Activated CD4-positive, CD25-positive, alpha-beta regulatory T cell (primary cell): ENCODE measurements at regions not wholly inside any gene's neighbourhood (a gene's known extent, or its start where the extent isn't known, plus 50 kb on each side); places are given as distances from the start of the nearest gene placed in this dataset.
"Not testable (repeated sequence)": the region's sequence is repeated elsewhere in the genome, so short reads cannot be mapped to it uniquely, and the experiment has no call there.

ENCODE experiments used
- DNase-seq, 4 experiments: peaks; one replicate each; lab custom pipeline; 2025; lab: John Stamatoyannopoulos, UW

- no peak for DNase-seq
These were observed 92.3 kb upstream of the CD44 start for GRCh38 chr11:35046681-35047080.

- DNase-seq: peak in 1 of 4 experiments; percentile 9
These were observed 91.8 kb upstream of the CD44 start for GRCh38 chr11:35047179-35047578.

DNA sequence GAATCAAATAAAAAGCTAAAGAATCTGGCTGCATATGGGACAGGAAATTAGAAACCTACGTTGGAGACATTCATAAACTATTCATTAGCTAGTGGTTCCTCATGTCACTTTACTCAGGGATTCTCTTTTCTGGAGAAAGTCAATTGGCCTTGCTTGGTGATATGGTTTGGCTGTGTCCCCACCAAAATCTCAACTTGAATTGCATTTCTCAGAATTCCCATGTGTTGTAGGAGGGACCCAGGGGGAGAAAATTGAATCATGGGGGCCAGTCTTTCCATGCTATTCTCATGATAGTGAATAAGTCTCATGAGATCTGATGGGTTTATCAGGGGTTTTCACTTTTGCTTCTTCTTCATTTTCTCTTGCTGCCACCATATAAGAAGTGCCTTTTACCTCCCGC lies 91.2 kb upstream of the CD44 start:
- DNase-seq: no peak

DNA sequence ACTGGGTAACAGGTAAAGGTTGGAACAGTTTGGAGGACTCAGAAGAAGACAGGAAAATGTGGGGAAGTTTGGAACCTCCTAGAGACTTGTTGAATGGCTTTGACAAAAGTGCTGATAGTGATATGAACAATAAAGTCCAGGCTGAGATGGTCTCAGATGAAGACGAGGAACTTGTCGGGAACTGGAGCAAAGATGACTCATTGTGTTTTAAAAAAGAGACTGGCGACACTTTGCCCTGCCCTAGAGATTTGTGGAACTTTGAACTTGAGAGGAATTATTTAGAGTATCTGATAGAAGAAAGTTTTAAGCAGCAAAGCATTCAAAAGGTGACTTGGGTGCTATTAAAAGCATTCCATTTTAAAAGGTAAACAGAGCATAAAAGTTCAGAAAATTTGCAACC lies 90.6 kb upstream of the CD44 start:
- not testable (repeated sequence) for DNase-seq

DNA sequence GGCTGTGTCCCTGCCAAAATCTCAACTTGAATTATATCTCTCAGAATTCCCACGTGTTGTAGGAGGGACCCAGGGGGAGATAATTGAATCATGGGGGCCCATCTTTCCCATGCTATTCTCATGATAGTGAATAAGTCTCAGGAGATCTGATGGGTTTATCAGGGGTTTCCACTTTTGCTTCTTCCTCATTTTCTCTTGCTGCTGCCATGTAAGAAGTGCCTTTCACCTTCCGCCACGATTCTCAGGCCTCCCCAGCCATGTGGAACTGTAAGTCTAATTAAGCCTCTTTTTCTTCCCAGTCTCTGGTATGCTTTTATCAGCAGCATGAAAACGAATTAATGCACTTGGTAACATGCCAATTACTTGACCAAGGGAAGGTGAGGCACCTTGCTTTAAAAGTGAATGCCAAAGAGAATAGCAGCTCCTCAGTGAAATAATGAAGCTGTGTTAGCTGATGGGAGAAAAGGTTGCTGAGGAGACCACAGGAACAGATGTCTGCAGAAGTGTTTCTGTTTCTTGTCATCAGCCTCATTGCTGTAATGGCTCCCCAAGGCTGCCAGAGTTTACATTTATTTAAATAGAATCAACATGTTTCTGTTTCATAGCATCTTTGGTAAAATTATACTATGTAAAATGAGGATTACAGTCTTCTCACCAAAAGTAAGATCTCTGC lies 89.0 kb upstream of the CD44 start:
- DNase-seq: no peak

GRCh38 chr11:35050541-35050995 lies 88.4 kb upstream of the CD44 start:
- DNase-seq: no peak

DNA sequence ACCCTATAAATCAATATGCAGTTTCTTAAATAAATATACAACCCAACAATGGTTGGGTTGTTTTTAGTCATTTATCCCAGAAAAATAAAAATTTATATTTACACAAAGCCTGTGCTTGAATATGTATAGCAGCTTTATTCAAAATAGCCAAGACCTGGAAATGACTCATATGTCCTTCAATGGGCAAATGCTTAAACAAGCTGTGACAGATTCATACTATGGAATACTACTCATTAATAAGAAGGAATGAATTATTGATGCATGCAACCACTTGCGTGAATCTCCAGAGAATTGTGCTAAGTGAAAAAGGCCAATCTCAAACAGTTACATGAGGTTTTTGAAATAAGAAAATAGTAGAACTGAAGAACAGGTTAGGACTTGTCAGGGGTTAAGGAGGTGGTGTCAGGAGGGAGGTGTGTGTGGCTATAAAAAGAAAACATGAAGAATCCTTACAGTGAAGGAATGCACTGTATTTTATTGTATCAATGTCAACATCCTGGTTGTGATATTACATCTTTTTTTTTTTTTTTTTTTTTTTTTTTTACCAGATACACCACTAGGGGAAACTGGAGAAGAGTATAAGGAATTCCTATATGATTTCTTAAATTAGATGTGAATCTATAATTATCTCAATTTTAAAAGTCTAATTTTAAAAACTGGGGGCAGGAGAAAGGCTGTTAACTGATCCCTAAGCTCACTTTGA lies 82.4 kb upstream of the CD44 start:
- DNase-seq: no peak

- no peak for DNase-seq
These were observed 80.9 kb upstream of the CD44 start for GRCh38 chr11:35057926-35058668.

GRCh38 chr11:35058669-35059434 lies 80.1 kb upstream of the CD44 start:
- DNase-seq: no peak

- no peak for DNase-seq
These were observed 77.2 kb upstream of the CD44 start for GRCh38 chr11:35061516-35062440.

DNA sequence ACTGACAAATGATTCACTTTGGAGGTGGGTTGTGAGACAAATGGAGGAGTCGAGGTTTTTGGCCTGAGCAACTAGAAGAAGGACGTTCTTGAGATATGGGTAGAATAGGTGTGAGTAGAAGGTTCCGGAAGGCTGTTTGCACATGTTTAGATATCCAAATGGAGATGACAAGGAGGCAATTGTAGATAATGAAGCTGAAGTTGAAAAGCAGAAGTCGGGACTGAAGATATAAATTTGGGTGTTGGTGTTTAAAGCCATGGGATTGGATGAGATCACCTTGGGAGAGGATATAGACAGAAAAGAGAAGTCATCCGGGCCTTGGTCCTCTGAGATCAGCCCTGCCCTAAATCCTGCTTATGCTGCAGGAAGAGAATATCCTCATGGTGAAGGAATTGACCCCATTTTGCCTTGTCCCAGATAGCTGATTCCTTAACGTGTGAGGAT lies 75.5 kb upstream of the CD44 start:
- DNase-seq: no peak

GRCh38 chr11:35064114-35064800 lies 74.7 kb upstream of the CD44 start:
- no peak for DNase-seq

DNA sequence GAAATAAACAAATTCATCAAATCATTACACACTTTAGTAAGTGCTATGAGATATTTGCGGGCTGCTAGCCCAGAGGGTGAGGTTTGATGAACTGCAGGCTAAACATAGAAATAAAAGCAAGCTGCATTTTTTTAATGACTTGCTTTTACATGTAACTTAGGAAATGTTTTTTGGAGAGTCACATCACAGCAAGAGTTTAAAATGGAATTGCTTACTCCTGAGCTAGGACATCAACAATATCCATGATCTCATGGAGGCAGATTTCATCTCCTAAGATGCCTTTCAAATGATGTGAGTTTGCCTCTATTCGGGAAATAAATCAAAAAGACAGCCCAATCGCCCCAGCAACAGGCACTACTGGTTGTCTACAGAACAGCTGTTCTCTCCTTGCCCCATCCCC lies 73.4 kb upstream of the CD44 start:
- DNase-seq: no peak

DNA sequence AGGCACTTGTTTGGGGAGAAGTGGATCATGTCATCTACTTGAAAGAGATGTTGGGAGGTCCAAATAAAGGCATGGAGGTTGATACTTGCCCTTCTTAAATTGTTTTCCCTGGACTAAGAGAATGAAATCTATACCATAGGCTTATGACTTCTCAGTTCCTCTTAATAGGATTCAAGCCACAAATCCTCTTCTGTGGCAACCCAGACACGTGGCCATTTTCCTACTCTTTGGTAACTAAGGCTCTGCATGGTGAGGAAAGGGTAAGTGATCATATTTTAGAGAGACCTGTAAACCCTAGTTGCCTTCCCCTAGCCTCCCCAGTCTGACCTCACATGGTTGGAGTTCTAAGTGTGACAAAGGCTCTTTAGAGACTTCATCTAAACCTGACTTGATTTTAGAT lies 72.9 kb upstream of the CD44 start:
- no peak for DNase-seq

DNA sequence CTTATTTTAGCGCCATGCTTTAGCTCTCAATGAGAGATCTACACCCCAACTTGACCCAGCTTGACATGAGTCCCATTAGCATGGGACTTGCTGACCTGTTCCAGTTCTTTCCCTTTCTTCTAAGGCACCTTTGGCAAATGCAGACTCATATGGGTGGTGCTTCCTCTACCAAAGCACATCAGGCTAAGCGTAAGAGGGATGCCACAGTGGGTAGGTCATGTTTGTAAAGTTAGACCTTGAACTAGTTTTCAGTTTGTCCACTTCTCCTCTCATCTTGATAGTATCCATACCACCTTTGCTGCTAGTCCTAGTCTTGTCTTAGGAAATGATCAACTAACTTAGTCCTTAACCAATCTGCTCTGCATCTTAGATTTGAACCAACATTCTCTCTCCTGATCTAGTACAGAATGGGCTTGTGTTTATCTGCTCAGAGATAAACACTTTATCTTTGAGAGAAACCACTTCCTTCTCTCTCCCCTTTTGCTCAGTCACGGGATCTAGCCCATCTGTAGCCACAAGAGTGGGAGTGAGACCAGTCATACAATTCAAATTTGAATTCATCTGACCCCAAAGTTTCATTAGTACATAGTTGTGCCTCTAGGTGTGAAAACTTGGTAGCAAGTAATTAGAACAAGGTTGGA lies 72.1 kb upstream of the CD44 start:
- no peak for DNase-seq

DNA sequence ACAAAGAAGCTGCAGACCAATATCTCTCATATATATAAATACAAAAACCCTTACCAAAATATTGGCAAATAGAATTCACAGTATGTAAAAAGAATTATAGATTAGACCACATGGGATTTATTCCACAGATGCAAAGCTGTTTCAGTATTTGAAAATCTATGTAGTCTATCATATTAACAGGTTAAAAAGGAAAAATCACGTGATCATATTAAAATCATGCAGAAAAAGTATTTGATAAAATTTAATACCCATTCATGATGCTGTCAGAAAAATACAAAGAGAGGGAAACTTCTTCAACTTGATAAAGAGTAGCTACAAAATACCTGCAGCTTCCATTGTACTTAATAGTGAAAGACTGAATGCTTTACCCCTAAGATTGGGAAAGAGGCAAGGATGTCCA lies 67.2 kb upstream of the CD44 start:
- DNase-seq: no peak

DNA sequence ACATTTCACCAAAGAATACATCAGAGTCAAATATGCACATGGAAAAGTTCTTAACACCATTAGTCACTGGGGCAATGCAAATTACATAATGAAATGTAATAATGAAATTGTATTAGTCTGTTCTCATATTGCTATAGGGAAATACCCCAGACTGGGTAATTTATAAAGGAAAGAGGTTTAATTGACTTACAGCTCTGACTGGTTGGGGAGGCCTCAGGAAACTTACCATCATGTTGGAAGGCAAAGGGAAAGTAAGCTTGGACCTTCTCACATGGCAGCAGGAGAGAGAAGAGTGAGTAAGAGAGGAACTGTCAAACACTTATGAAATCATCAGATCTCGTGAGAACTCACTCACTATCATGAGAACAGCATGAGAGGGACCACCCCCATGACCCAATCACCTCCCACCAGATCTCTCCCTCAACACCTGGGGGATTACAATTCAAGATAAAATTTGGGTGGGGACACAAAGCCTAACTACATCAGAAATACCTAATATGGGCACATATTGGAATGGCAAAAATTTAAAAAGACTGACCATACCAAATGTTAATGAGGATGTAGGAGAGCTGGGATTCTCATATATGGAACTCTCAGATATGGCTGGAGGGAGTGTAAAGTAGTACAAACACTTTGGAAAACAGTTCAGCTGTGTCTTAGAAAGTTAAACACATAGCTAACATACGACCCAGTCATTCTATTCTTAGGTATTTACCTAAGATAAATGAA lies 65.1 kb upstream of the CD44 start:
- no peak for DNase-seq

DNA sequence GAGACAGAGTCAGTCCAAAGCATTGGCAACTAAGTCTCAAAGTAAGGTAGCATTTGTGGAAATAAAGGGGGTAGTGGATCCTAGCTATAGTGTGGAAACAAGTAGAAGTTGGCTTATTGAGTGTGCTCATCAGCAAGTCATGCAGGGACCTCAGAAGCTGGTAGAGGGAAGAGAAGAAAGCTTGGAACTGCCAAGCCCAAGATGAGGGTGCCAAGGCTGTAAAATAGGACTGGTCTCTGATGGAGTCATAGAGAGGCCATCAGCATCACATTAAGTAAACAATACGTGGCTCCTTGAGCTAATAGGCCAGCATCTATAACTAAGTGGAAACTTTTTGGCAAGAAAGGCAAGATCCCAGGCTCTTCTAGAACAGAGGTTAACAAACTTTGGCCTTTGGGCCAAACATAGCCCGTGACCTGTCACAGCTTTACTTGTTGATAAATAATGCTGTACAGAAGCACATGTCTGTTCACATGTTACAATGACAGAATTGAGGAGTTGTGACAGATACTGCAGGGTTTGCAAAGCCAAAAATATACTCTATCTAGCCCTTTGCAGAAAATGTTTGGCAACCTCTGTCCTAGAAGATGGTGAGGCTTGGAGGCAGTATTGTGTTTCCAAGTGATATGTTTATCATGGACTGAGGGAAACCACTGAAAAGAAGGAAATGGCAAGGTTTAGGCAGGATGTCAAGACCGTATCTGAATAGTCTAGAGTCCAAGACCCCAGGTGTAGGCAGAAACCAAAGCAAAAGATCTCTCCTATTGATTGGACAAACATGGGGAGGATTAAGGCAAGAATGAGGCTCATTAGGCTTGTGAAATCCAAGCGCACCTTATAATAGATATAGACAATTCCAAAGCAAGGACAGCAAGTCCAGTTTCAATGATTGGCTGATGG lies 62.5 kb upstream of the CD44 start:
- DNase-seq: no peak
